ENCODE measurements at regions not wholly inside any gene's neighbourhood (a gene's known extent, or its start where the extent isn't known, plus 50 kb on each side); places are given as distances from the start of the nearest gene placed in this dataset.

DNA sequence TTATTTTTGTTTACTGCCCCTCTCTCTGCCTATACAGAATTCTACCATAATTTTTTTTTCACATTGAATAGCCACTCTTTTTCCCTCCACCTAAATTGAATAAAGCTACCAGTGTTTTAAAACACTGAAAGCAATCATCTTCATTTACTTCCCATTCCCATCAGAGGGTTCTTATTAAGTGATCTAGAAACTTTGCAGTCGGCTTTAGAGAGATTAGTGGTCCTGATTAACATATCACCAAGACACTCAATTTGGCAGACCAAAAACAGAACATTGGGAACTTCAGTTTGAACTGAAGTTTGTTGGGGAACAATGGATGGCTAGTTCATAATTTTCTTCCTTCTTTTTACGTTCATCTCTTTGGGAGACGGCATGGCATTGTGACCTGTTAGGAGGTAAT is 249.5 kb downstream of the CBLN4 start:
- TF ChIP-seq CTCF (IDR thresholded peaks at IDR 0.05) (no peak), ZFX (IDR thresholded peaks at IDR 0.05; ENCODE audit: borderline replicate concordance) (no peak)
